Hematopoietic multipotent progenitor cell treated with erythropoietin and hydrocortisone succinate and interleukin-3 and kit ligand, for 17 days (in vitro differentiated cells): ENCODE measurements at regions not wholly inside any gene's neighbourhood (a gene's known extent, or its start where the extent isn't known, plus 50 kb on each side); places are given as distances from the start of the nearest gene placed in this dataset.
"Not testable (repeated sequence)": the region's sequence is repeated elsewhere in the genome, so short reads cannot be mapped to it uniquely, and the experiment has no call there.

Experiments
- DNase-seq: peaks from one replicate; pipeline ENCODE4 v3.0.0-alpha.2; 2015; ENCODE audit warnings: low spot score

DNA sequence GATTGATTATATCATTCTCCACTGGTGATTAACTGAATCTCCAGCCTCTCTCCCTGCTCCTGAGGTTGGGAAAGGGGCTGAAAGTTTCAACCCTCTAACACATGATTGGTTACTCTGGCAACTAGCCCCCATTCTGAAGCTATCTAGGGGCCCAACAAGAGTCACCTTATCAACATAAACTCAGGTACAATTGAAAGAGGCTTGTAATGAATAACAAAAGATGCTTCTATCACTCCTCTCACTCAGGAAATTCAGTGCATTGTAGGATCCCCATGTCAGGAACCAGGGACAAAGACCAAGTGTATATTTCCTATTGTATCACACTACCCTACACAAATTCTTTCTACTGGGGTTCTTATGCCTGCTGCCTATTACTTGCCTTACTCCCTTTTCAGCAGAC, 123.9 kb upstream of the SLC13A1 start:
- no peak for DNase-seq

DNA sequence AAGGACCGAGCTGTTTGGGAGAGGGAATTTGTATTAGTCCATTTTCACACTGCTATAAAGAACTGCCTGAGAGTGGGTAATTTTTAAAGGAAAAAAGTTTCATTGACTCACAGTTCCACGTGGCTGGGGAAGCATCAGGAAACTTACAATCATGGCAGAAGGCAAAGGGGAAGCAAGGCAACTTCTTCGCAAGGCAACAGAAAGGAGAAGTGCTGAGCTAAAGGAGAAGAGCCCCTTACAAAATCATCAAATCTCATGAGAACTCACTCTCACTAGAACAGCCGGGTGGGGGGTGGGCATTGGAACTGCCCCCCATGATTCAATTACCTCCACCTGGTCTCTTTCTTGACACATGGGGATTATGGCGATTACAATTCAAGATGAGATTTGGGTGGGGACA, 121.8 kb upstream of the SLC13A1 start:
- DNase-seq: not testable (repeated sequence)

DNA sequence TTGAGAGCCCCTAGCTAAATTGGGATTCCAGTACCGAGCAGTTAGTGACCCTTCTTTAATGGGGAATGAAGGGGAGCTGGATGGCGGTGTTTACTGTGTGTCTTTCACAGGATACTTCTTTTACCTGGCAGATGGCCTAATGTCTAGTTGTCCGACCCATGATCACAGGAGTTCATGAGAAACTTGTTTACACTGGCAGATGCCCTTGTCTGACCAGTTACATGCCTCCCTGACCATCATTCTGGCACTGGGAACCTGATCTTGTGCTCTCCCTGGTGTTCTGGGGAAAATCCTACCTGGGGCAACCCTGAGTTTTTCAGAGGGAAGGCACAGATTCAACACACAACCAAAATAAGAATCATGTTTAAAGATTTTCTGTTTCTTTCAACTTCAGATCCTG, 120.1 kb upstream of the SLC13A1 start:
- no peak for DNase-seq

DNA sequence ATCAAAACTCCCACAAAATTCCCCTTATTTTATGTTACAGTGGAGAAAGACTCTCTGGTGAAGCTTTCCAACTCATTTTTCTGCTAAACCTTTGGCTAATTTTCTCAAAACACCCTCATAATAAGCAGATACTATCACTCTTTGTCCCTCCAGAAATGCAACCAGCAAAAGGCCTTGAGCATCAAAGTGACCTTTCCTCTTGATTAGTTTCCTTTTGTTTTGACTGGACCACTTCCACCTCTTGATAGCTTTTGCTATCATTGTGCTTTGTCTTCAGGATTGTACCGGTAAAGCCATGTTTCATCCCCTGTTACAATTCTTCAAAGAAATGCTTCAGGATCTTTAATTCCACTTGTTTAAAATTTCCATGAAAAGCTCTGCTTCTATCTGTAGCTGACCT, 115.1 kb upstream of the SLC13A1 start:
- no peak for DNase-seq

DNA sequence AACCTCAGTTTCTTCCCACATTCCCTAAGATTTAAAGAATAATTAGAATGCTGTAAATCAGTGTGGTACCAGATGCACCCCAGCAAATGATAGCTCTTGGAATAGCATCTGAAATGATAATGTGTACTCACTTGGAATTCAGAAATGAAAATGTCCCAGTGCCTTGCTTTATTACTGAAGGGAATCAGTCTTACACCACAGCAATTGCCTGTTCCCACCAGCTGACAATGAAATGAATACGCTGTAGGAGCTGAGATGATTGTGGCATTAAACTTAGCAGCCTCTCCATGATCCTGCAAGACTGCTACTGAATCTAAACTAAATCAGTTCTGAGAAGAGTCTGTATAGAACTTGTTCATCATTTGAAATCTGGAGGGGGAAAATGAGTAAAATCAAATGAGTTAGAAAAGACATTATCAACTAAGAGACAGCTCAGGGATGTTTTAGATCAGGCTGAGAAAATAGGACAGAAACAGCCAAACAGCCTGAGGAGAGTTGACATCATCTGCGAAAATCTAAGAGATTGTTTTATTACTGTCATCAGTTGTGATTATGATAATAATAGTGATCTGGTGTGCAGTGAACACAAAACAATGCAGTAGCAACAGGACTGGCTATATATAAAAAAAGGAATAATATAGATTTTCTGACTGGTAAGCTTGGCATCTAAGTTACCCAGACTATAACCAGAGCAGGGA, 108.6 kb upstream of the SLC13A1 start:
- DNase-seq: no peak

DNA sequence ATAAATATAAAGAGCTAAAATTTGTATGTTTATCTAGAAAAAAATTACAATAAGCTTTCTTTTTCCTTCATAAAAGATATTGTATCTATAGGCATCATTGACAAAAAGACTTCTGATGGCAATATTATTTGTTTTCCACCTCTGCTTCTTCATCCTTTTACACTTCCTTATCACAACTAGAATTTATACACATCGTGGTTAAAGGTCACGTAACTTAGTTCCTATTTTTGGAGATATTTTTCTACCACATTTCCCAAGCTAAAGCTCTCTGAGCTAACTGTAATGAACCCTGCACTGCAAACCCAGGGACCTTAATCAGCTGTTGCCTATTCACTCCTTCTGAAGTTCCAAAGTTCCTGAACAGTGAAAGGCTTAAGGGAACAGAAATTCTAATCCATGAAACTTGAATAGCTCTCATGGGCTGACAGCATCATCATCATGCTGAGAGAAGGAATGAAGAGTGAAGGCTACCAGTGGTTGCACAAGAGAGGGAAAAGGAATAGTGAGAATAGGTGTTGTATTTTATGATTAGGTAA, 106.1 kb upstream of the SLC13A1 start:
- no peak for DNase-seq

DNA sequence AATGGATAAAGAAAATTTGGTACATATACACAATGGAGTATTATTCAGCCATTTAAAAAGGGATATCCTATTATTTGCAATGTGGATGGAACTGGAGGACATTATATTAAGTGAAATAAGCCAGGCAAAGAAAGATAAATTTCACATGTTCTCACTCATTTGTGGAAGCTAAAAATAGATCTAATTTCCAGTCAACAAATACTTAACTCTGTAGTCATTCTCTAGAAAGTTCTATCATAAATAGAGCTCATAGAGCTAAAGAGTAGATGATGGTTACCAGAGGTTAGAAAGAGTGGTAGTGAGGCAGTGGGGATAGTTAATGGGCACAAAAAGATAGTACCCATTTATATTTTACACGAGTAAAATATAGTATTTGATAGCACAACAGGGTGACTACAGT, 104.2 kb upstream of the SLC13A1 start:
- DNase-seq: no peak

DNA sequence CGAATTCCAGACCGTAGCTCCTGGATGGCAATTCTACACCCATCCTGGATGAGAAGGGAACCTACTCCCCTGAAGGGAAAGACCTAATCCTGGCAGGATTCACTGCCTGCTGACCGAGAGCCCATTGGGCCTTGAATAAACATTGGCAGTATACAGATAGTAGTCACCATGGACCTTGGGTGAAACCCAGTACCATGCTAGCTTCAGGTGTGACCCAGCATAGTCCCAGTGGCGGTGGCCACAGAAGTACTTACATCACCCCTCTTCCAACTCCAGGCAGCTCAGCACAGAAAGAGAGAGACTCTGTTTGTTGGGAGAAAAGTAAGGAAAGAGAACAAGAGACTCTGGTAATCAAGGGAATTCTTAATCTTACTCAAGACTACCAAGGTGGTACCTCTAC, 97.2 kb upstream of the SLC13A1 start:
- no peak for DNase-seq

DNA sequence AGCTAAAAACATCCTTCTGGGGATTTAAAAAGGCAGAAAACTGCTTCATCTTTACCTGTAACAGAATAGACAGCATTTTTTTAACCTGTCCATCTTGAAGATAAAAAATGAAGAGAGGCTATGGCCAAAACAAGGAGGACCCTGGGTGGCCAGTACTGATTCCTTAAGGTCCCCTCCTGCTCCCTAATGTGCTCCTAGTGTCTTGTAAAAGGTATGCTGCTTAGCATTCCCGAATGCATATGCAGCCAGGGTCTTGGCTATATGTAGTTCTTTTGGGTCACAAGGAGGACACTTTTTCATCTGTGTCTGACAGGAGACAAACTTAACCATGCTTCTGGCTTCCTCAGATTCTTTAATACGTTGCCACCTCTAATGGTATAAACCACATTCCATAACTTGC, 93.9 kb upstream of the SLC13A1 start:
- DNase-seq: no peak

DNA sequence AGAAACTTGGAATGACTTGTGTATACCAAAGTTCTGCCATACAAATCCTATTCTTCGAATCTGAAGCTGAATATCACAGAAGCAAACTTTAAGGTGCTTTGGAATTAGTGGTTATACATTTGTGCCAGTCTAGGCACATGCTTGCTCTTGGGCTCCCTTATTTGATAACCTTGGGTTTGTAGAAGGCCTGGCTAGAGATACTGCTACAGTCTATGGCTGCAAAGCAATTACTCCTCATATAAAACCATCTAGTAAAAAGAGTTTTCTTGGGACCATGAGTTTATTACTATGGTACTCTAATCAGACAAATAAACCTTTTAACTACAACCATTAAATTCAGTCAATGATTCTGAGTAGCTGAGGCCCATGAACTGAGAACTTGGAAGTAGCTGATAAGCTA, 92.5 kb upstream of the SLC13A1 start:
- DNase-seq: no peak

DNA sequence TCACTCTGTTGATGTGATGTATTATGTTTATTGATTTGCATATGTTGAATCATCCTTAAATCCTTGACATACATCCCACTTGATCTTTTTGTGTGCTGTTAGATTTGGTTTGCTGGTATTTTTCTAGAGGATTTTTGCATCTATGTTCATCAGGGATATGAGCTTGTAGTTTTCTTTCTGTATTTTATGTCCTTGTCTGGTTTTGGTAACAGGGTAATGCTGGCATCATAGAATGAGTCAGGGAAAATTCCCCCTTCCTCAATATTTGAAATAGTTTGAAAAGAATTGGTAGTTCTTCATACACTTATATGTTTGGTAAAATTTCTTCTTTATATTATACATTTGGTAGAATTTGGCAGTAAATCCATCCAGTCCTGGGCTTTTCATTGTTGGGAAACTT, 89.4 kb upstream of the SLC13A1 start:
- DNase-seq: no peak

DNA sequence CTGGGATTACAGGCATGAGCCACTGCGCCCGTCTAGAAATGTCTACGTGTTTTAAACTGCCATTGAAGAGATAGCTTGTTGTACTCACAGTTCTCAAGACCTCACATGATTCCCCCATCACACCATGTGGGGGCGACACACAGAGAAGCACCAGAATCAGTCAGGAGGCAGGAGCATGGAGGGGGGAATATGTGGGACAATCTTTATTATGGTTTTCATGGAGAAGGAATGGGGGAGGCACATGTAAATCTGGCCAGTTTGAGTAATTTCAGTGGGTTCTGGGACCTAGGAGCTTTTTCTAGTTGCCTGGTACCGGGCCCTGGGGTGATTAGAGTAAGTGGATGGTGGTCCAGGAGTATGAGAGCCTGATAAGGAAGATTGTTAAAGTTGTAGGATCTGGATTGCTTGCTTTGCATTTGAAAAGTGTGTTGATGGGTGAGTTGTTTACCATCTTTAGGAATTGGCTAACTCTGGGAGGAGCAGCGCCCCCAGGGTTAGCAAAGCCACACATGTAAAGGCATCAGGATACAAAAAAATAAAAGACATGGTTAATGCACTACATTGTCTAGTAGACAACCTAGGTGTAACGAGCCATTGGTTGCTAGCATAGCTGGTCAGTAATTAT, 85.4 kb upstream of the SLC13A1 start:
- no peak for DNase-seq

DNA sequence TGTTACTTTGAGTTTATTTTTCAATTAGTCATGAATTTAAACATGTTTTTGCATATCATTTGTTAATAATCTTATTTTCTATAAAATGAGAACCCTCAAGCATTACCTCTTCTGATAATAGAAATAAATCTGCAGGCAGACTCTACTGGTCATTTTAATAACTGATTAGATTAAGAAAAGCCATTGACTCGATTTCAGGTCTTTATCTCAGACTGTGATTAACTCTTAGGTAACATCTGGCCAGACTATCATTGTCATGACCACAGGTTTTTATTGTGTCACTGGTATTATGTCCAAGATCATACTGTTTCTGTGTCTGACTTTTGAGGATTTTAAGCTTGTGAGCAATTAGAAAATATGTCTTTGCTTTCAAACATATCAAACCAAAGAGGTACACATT, 83.6 kb upstream of the SLC13A1 start:
- DNase-seq: no peak

DNA sequence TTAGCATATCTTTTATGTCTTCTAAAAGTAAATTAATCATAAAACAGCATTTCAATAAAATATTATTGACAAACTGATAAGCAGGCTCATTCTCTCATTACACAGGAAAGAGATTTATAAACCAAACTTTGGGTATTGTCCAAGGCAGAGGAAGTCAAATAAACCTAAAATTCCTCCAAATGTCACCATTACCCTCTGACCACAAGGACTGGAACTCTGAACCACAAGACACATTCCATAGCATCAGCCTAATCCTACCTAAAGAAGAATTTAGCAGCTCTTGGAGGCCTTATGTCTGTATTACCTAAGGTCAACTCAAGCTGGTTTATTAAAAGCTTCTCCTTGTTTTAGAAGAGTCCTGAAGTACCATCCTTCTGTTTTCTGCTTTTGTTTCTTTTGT, 82.4 kb upstream of the SLC13A1 start:
- DNase-seq: no peak

DNA sequence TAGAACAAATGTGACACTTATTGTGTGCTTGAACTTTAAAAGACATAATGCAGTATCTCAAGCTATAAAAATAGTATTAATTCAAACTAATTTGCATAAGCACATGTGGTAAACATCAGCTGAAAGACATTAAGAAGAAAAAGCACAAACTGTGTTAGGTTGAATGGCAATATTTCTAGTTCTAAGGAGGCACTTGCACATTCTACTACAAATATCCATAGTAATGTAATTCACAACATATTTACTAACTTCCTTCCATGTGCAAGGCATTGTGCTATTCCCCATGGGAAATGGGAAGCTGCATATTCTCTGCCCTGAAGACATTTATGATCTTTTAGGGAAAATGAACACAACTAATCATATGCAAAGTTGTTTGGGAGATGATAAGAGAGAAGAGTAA, 80.2 kb upstream of the SLC13A1 start:
- no peak for DNase-seq

DNA sequence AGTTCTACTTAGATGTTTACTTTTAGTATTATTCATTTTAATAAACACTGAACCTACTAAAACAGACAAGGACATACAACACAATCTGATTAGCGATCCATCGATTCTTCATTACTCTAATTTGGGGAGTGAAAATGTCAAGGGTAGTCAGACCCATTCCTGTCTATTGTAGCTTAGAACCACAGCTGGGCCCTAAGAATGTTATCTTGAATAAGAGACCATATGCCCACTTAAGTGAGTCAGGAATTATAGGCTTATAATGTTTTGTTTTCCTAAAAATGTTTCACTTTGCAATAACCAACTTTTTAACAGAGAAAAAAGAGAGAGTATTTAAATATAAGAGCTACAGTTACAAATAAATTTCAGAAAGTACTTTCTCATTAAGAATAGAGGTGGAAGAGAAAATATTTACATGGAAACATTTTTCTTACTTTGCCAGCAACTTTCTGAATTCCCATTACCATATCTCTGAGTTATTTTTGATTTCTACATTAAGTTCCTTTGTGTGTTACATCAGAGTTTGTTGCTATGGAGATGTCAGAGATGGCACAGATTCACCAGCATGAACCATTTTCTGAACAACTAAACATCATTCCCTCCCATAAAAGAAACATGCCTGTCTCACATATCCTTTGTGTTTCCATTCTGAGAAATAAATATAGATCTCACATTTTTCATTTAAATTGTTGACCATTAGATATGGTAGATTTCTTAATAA, 75.4 kb upstream of the SLC13A1 start:
- DNase-seq: no peak

DNA sequence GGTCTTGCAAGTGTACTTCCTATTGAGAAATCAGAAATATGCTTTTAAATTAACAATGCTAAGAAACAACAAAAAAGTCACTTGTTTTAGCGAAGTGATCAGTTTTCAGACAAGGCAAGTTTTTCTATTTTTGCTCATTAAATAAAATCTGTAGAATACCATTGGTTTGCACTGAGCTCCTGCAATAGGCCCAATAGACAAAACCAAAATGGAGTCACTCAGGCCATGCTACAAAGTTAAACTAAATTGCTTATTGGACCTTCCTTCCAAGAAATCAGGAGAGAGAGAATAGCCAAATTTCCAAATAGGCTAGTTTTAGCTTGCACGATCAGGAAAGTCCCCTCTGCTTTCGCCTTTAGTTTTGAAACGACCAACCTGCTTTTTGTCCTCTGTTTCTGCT, 73.4 kb upstream of the SLC13A1 start:
- no peak for DNase-seq

DNA sequence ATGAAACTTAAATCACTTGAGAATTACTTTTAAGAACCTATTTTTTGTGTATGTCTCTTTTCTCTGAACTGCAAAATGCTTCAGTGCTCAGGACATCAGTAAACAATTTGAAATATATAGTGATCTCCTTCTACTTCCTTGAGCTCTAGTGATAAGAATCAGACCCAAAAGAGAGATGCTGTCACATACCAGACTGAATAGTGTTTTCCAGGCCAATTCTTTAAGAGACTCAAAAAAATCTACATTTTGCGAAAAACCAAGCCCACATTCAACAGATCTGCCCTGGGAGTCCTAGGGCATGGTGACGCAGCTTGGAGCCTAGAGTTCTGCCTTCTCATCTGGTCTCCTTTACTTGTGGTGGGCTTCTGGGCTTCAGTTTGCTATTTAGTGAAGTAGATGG, 72.1 kb upstream of the SLC13A1 start:
- no peak for DNase-seq

DNA sequence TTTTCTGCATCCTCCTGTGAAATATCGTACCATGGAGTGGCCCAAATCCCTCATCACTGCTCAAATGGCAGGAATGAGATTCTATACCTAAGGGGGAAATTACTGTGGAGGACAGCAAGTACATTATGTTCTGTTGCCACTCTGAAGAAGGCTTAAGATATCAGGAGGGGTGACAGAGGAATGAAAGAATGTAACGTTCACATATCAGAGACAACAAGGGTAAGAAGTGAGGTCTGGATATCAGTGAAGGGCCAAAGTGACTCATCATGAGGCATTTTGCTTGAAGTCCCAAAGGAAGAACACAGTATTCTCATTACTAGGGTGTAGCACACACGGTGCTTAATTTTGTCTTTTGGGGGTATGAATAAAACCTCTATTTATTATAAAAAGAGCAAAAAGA, 71.5 kb upstream of the SLC13A1 start:
- DNase-seq: no peak

DNA sequence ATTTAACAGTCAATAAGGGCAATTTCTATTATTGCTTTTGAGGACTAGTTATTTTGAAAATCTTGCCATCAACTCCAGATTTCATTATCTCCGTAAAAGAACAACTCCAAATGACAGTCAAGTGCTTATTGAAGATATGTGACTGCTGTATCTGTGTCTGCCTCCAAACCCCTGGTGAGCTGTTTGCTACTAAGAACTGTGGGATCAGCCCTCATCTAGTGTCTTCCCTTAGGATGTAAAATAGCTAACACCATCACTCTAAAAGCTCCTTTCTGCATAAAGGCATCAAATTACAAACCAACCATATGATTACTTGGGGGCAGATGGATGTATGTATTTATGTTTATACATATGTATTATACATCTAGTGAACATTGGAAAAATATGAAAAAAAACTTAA, 70.8 kb upstream of the SLC13A1 start:
- DNase-seq: no peak

DNA sequence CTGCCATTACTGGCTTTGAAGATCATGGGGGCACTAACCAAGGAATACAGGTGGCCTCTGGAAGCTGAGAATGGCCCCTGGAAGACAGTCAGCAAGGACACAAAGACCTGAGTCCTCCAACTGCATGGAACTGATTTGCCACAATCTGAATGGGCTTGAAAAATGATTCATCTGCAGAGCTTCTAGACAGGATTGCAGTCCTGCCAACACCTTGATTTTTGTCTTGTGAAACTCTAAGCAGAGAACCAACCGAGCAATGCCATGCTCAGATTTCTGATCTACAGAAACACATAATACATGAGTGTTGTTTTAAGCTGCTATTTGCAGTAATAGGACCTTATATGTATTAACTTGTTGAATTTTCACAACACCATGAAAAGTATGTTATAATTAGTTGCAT, 66.1 kb upstream of the SLC13A1 start:
- DNase-seq: no peak

DNA sequence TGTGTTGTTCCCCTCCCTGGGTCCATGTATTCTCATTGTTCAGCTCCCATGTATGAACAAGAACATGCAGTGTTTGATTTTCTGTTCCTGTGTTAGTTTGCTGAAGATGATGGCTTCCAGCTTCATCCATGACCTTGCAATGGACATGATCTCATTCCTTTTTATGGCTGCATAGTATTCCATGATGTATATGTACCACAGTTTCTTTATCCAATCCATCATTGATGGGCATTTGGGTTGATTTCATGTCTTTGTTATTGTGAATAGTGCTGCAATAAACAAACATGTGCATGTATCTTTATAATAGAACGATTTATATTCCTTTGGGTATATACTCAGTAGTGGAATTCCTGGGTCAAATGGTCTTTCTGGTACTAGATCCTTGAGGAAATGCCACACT, 65.1 kb upstream of the SLC13A1 start:
- not testable (repeated sequence) for DNase-seq

DNA sequence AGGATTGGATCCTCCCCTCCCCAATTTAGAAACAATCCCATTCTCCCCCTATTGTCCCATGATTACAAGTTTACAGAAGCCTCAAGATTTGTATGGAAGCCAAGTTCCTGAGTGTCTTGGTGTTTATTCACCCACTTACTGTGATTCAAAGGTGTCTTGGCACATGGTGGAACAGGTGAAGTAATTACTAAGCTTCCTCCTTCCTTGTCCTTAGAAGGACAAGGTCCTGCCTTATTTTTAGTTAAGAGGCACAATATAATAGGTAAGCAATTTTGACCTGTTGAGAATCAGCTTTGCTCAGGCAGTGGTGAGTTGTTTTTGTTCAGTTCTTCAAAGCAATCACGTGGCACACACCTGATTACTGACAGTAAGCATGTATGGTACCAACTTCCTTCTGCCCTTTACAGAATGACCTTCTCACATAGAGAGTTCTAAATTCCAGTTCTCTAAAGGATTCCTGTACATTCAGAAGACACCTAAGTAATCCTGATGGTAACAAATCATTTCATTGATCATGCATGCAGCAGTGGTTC, 60.7 kb upstream of the SLC13A1 start:
- DNase-seq: no peak
